Gastroesophageal sphincter (tissue), 3 donors: ENCODE measurements at regions not wholly inside any gene's neighbourhood (a gene's known extent, or its start where the extent isn't known, plus 50 kb on each side); places are given as distances from the start of the nearest gene placed in this dataset.

Experiments used
- CTCF ChIP-seq, 4 experiments: fragments of 200-600 bp in 2 of 4; fragments of 450-650 bp in 2 of 4; sonication (generic) in 1 of 4; IDR thresholded peaks; one replicate each; pipeline ENCODE4 v1.5.1; 2017 to 2019; ENCODE audit warnings: antibody characterized with exemption in 4 of 4, mild to moderate bottlenecking in 2 of 4, moderate library complexity in 2 of 4
- POLR2A ChIP-seq, 2 donors: fragments of 450-650 bp; IDR thresholded peaks; one replicate each; pipeline ENCODE4 v1.6.1; 2017; ENCODE audit warnings: antibody characterized with exemption in 2 of 2, mild to moderate bottlenecking in 2 of 2, moderate library complexity in 1 of 2

- TF ChIP-seq CTCF (IDR thresholded peaks at IDR 0.05) (no peak), POLR2A (IDR thresholded peaks at IDR 0.05) (no peak)
Observed at GRCh38 chr7:46107610-46108217, 186.6 kb upstream of the IGFBP3 start.
